HG02870 (cell line): ENCODE measurements at regions not wholly inside any gene's neighbourhood (a gene's known extent, or its start where the extent isn't known, plus 50 kb on each side); places are given as distances from the start of the nearest gene placed in this dataset.

Experiments used
- ATAC-seq: cut with Tn5 transposase; IDR thresholded peaks from one replicate; pipeline ENCODE4 v1.9.1; 2021; ENCODE audit warnings: mild to moderate bottlenecking, moderate library complexity; ENCODE audit not compliant: unreplicated experiment

GRCh38 chr20:24277196-24277595 is 192.2 kb upstream of the SYNDIG1 start:
- no peak for ATAC-seq

GRCh38 chr20:24275946-24276705 is 193.3 kb upstream of the SYNDIG1 start:
- ATAC-seq, result no peak

GRCh38 chr20:24273251-24273650 is 196.2 kb upstream of the SYNDIG1 start:
- ATAC-seq, result no peak

- no peak for ATAC-seq
These were observed 208.1 kb upstream of the SYNDIG1 start for GRCh38 chr20:24261351-24261750.

- no peak for ATAC-seq
These were observed 212.3 kb upstream of the SYNDIG1 start for GRCh38 chr20:24257171-24257570.

GRCh38 chr20:24256307-24256706 is 213.1 kb upstream of the SYNDIG1 start:
- ATAC-seq, result no peak

- ATAC-seq, result no peak
These were observed 214.9 kb upstream of the SYNDIG1 start for GRCh38 chr20:24254480-24254879.

- no peak for ATAC-seq
These were observed 216.1 kb upstream of the SYNDIG1 start for GRCh38 chr20:24253321-24253720.

- no peak for ATAC-seq
These were observed 224.3 kb upstream of the SYNDIG1 start for GRCh38 chr20:24245094-24245493.

GRCh38 chr20:24242763-24243162 is 226.7 kb upstream of the SYNDIG1 start:
- ATAC-seq, result no peak

- ATAC-seq, result no peak
These were observed 228.0 kb upstream of the SYNDIG1 start for GRCh38 chr20:24241466-24241865.

GRCh38 chr20:24236963-24237362 is 232.5 kb upstream of the SYNDIG1 start:
- no peak for ATAC-seq

- no peak for ATAC-seq
These were observed 233.2 kb upstream of the SYNDIG1 start for GRCh38 chr20:24236201-24236600.

- no peak for ATAC-seq
These were observed 233.9 kb upstream of the SYNDIG1 start for GRCh38 chr20:24235296-24236175.

GRCh38 chr20:24227600-24227999 is 239.0 kb upstream of the GGTLC1 start:
- no peak for ATAC-seq

- ATAC-seq, result no peak
These were observed 223.9 kb upstream of the GGTLC1 start for GRCh38 chr20:24212494-24212893.

- ATAC-seq, result no peak
These were observed 223.4 kb upstream of the GGTLC1 start for GRCh38 chr20:24211972-24212371.

- ATAC-seq, result no peak
These were observed 221.8 kb upstream of the GGTLC1 start for GRCh38 chr20:24210356-24210755.

- no peak for ATAC-seq
These were observed 220.1 kb upstream of the GGTLC1 start for GRCh38 chr20:24208652-24209051.

GRCh38 chr20:24207803-24208300 is 219.3 kb upstream of the GGTLC1 start:
- no peak for ATAC-seq

- no peak for ATAC-seq
These were observed 218.4 kb upstream of the GGTLC1 start for GRCh38 chr20:24206995-24207394.
